HEK293T (cell line): ENCODE measurements at regions not wholly inside any gene's neighbourhood (a gene's known extent, or its start where the extent isn't known, plus 50 kb on each side); places are given as distances from the start of the nearest gene placed in this dataset.
"Not testable (repeated sequence)": the region's sequence is repeated elsewhere in the genome, so short reads cannot be mapped to it uniquely, and the experiment has no call there.

Experiments
- CTCF ChIA-PET: fragments of 350-600 bp; formaldehyde crosslinking; extraction: SDS; loops from one replicate; lab custom pipeline; 2021; ENCODE audit warnings: antibody characterized with exemption, inconsistent platforms; lab: Yijun Ruan, JAX
- POLR2A ChIA-PET: fragments of 350-600 bp; formaldehyde crosslinking; extraction: SDS; loops from one replicate; lab custom pipeline; 2020; ENCODE audit warnings: antibody characterized with exemption, inconsistent platforms; lab: Yijun Ruan, JAX
- DNase-seq: peaks from one replicate; pipeline ENCODE4 v3.0.0; 2012; ENCODE audit warnings: mixed read lengths; ENCODE audit errors: extremely low spot score
- ARNT ChIP-seq: fragments of 450-650 bp; IDR thresholded peaks from 2 replicates; pipeline ENCODE4 v1.6.1; 2017; ENCODE audit warnings: mild to moderate bottlenecking
- CTBP1 ChIP-seq: fragments of 450-650 bp; IDR thresholded peaks from 2 replicates; pipeline ENCODE4 v1.6.1; 2016; ENCODE audit warnings: borderline replicate concordance
- ELF4 ChIP-seq: fragments of 450-650 bp; IDR thresholded peaks from 2 replicates; pipeline ENCODE4 v1.6.1; 2017; ENCODE audit warnings: antibody characterized with exemption
- FOXA1 ChIP-seq: fragments of 450-650 bp; IDR thresholded peaks from 2 replicates; pipeline ENCODE4 v1.6.1; 2016; ENCODE audit warnings: mild to moderate bottlenecking
- FOXK2 ChIP-seq: fragments of 450-650 bp; IDR thresholded peaks from 2 replicates; pipeline ENCODE4 v1.6.1; 2016; ENCODE audit warnings: mild to moderate bottlenecking
- FOXM1 ChIP-seq: fragments of 450-650 bp; IDR thresholded peaks from 2 replicates; pipeline ENCODE4 v1.6.1; 2017; ENCODE audit warnings: mild to moderate bottlenecking, borderline replicate concordance
- HDGF ChIP-seq: fragments of 450-650 bp; IDR thresholded peaks from 2 replicates; pipeline ENCODE4 v1.6.1; 2017; ENCODE audit warnings: antibody characterized with exemption, borderline replicate concordance
- L3MBTL2 ChIP-seq: fragments of 450-650 bp; conservative IDR thresholded peaks from 2 replicates; pipeline ENCODE4 v1.6.1; 2016; ENCODE audit warnings: mild to moderate bottlenecking
- LEF1 ChIP-seq: fragments of 450-650 bp; IDR thresholded peaks from 2 replicates; pipeline ENCODE4 v1.6.1; 2017; ENCODE audit warnings: mild to moderate bottlenecking, borderline replicate concordance
- NFRKB ChIP-seq: fragments of 450-650 bp; IDR thresholded peaks from 2 replicates; pipeline ENCODE4 v1.6.1; 2016; ENCODE audit warnings: mild to moderate bottlenecking, moderate library complexity
- PKNOX1 ChIP-seq: fragments of 450-650 bp; IDR thresholded peaks from 2 replicates; pipeline ENCODE4 v1.6.1; 2016
- SP1 ChIP-seq: fragments of 450-650 bp; IDR thresholded peaks from 2 replicates; pipeline ENCODE4 v1.6.1; 2017
- SUZ12 ChIP-seq: fragments of 450-650 bp; IDR thresholded peaks from 2 replicates; pipeline ENCODE4 v1.6.1; 2016; ENCODE audit warnings: mild to moderate bottlenecking
- TARDBP ChIP-seq: fragments of 450-650 bp; IDR thresholded peaks from 2 replicates; pipeline ENCODE4 v1.6.1; 2016
- ZNF384 ChIP-seq: fragments of 450-650 bp; IDR thresholded peaks from 2 replicates; pipeline ENCODE4 v1.6.1; 2016

DNA sequence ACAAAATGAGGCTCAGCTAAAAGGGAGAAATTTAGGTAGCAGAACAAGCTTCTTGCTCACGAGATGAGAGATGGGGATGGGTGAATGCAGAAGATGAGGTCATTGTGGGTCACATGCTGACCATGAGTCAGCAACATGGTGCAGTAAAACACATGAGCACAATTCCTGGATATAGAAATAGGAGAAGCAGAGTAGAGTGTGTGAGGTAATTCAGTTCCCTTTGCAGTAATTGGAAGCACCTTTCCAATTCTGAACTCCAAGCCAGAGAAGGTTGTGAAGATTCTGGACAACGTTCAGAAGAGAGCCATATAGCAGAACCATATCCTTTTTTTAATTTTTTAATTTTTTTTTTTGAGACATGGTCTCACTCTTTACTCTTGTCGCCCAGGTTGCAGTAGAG is 62.0 kb upstream of the LMNTD1 start:
- POLR2A ChIA-PET = no interaction called here
- DNase-seq = peak; percentile 24
- no peak for TF ChIP-seq ARNT
- TF ChIP-seq ELF4 = no peak
- no peak for TF ChIP-seq CTBP1
- no peak for TF ChIP-seq SP1
- no peak for TF ChIP-seq LEF1
- TF ChIP-seq NFRKB = no peak
- no peak for TF ChIP-seq SUZ12
- no peak for TF ChIP-seq FOXM1
- CTCF ChIA-PET = no interaction called here

DNA sequence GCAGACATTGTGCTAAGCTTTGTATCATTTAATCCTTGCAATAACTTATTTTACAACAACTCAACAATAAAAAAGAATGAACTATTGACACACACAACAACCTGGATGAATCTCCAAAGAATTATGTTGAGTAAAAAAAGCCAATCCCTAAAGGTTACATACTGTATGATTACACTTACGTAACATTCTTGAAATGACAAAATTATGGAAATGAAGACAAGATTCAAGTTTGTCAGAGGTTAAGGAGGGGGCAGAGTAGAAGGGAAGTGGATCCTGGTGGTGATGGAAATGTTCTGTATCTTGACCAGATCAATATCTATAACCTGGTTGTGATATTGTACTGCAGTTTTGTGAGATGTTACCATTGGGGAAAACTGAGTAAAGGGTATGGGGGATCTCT is 63.2 kb upstream of the LMNTD1 start:
- TF ChIP-seq ZNF384 (no peak), FOXM1 (no peak), SP1 (no peak), PKNOX1 (no peak), HDGF (no peak), ELF4 (no peak), FOXA1 (no peak)
- ChIA-PET CTCF (no interaction called here), POLR2A (no interaction called here)
- no peak for DNase-seq

DNA sequence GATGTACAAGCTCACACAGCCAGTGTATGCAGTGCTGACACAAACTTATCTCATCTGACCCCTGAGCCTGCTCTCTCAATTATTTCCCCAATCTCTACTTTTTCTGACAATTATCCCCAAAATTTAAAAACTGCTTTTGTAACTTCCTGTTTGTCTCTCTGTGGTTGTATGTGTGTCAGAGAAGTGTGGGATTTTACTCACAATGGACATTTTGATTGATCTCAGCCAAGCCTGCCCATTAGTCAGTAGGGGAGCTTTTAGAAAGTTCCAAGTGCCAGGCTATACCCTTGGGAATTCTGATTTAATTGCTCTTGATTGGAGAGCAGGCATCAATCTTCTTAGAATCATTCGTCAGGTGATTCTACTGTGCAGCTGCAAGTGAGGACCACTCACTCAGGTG is 64.9 kb upstream of the LMNTD1 start:
- POLR2A ChIA-PET = no interaction called here
- TF ChIP-seq HDGF (no peak), ZNF384 (no peak), ARNT (no peak), TARDBP (no peak), CTBP1 (no peak), ELF4 (no peak), NFRKB (no peak), PKNOX1 (no peak)
- CTCF ChIA-PET = no interaction called here
- DNase-seq = no peak

GRCh38 chr12:25623816-25624215 is 70.7 kb upstream of the LMNTD1 start:
- POLR2A ChIA-PET = no interaction called here
- CTCF ChIA-PET = no interaction called here
- TF ChIP-seq CTBP1 = no peak
- no peak for TF ChIP-seq FOXA1
- no peak for TF ChIP-seq NFRKB
- no peak for TF ChIP-seq TARDBP
- TF ChIP-seq ELF4 = no peak
- no peak for TF ChIP-seq ARNT
- no peak for TF ChIP-seq L3MBTL2
- no peak for TF ChIP-seq HDGF
- TF ChIP-seq FOXM1 = no peak
- no peak for DNase-seq

- ChIA-PET POLR2A (no interaction called here), CTCF (no interaction called here)
- TF ChIP-seq TARDBP = no peak
- no peak for TF ChIP-seq ZNF384
- no peak for TF ChIP-seq FOXK2
- no peak for TF ChIP-seq FOXM1
- no peak for TF ChIP-seq SP1
- no peak for TF ChIP-seq L3MBTL2
- TF ChIP-seq NFRKB = no peak
- no peak for TF ChIP-seq CTBP1
- no peak for TF ChIP-seq LEF1
- no peak for TF ChIP-seq PKNOX1
- TF ChIP-seq ARNT = no peak
- no peak for TF ChIP-seq ELF4
- no peak for TF ChIP-seq FOXA1
- no peak for TF ChIP-seq HDGF
- DNase-seq = no peak
These were observed 72.1 kb upstream of the LMNTD1 start for GRCh38 chr12:25625146-25625545.

DNA sequence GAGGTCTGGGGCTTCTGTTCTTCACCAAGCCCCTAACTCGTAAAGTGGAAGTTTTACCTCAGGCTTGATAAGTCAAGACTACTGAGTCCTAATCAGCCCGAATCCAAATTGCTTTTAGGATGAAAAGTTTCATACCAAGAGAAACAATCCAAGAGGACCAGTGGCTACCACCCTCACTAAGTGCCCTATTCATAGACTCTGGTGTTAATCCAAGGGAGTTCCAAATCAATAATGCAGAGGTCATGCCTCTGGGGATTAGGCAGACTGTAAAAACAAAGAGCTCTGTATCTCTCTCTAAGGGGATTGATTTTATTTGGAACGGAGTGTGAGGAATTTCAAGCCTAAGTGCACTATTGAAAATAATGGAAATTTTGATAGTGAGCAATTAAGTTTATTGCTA is 76.3 kb upstream of the LMNTD1 start:
- ChIA-PET POLR2A (no interaction called here), CTCF (no interaction called here)
- TF ChIP-seq FOXM1 = no peak
- TF ChIP-seq LEF1 = no peak
- TF ChIP-seq FOXK2 = no peak
- no peak for TF ChIP-seq HDGF
- no peak for TF ChIP-seq ARNT
- DNase-seq = no peak

DNA sequence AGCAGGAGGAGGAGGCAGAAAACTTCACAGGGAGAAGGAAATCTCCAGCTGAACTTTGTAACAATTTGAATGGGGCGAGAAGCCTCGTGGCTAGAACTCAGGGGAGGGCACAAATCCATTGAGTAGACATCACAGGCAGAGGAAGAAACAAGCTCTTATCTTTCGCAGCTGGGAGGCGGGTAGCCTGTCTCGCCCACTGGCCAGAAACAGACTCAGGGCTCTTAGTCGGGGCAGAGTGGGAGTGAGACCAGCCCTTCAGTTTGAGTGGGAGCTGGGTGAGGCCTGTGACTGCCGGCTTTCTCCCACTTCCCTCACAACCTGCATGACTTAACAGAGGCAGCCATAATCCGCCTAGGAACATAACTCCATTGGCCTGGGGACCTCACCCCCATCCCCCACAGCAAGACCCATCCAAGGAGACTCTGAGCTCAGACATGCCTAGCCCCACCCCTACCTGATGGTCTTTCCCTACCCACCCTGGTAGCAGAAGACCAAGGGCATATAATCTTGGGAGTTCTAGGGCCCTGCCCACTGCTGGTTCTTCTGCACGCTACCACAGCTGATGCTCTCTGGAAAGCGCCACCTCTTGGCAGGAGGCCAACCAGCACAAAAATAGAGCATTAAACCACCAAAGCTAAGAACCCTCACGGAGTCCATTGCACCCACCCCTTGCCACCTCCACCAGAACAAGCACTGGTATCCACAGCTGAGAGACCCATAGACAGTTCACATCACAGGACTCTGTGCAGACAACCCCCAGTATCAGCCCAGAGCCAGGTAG is 77.8 kb upstream of the LMNTD1 start:
- POLR2A ChIA-PET, DNase-seq, CTCF ChIA-PET: not testable (repeated sequence)

DNA sequence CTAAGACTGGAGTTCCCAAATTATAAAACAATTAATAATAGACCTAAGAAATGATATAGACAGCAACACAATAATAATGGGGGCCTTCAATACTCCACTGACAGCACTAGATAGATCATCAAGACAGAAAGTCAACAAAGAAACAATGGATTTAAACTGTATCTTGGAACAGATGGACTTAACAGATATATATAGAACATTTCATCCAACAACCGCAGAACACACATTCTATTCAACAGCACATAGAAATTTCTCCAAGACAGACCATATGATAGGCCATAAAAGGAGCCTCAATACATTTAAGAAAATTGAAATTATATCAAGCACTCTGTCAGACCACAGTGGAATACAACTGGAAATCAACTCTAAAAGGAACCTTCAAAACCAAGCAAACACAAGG is 80.1 kb upstream of the LMNTD1 start:
- DNase-seq, CTCF ChIA-PET, POLR2A ChIA-PET: not testable (repeated sequence)
